A172 (cell line): ENCODE measurements at regions not wholly inside any gene's neighbourhood (a gene's known extent, or its start where the extent isn't known, plus 50 kb on each side); places are given as distances from the start of the nearest gene placed in this dataset.
"Not testable (repeated sequence)": the region's sequence is repeated elsewhere in the genome, so short reads cannot be mapped to it uniquely, and the experiment has no call there.

Source experiments
- DNase-seq: peaks from one replicate; pipeline ENCODE4 v3.0.0-alpha.2; 2015; ENCODE audit warnings: low spot score

GRCh38 chr5:143952809-143953208 is 140.8 kb downstream of the HMHB1 start:
- DNase-seq: no peak

- DNase-seq: no peak
Measured at GRCh38 chr5:143953851-143954250, 141.9 kb downstream of the HMHB1 start.

GRCh38 chr5:143955141-143955540 is 143.2 kb downstream of the HMHB1 start:
- DNase-seq: no peak

GRCh38 chr5:143957455-143957854 is 145.5 kb downstream of the HMHB1 start:
- DNase-seq: no peak

GRCh38 chr5:143962201-143962600 is 150.2 kb downstream of the HMHB1 start:
- DNase-seq: no peak

GRCh38 chr5:143964919-143965318 is 153.0 kb downstream of the HMHB1 start:
- peak; percentile 5 for DNase-seq

- DNase-seq: no peak
Measured at GRCh38 chr5:143966280-143966679, 154.3 kb downstream of the HMHB1 start.

GRCh38 chr5:143968071-143968878 is 156.3 kb downstream of the HMHB1 start:
- DNase-seq: peak; percentile 57

- DNase-seq: no peak
Measured at GRCh38 chr5:143970159-143970558, 158.2 kb downstream of the HMHB1 start.

- no peak for DNase-seq
Measured at GRCh38 chr5:143972068-143972467, 160.1 kb downstream of the HMHB1 start.

GRCh38 chr5:143976055-143976454 is 164.1 kb downstream of the HMHB1 start:
- DNase-seq: no peak

- no peak for DNase-seq
Measured at GRCh38 chr5:143977891-143978461, 166.0 kb downstream of the HMHB1 start.

GRCh38 chr5:143979044-143979690 is 167.2 kb downstream of the HMHB1 start:
- DNase-seq: peak; percentile 16

GRCh38 chr5:143980506-143980905 is 168.5 kb downstream of the HMHB1 start:
- no peak for DNase-seq

- not testable (repeated sequence) for DNase-seq
Measured at GRCh38 chr5:143982957-143983356, 171.0 kb downstream of the HMHB1 start.

- DNase-seq: peak; percentile 38
Measured at GRCh38 chr5:143985832-143986515, 174.0 kb downstream of the HMHB1 start.

- DNase-seq: peak; percentile 30
Measured at GRCh38 chr5:143986516-143987212, 174.7 kb downstream of the HMHB1 start.

- no peak for DNase-seq
Measured at GRCh38 chr5:143987264-143987663, 175.3 kb downstream of the HMHB1 start.

GRCh38 chr5:143987751-143988560 is 176.0 kb downstream of the HMHB1 start:
- no peak for DNase-seq

GRCh38 chr5:143992496-143992895 is 178.0 kb downstream of the YIPF5 start:
- DNase-seq: no peak

GRCh38 chr5:144002876-144003275 is 167.6 kb downstream of the YIPF5 start:
- no peak for DNase-seq
